ENCODE measurements at regions not wholly inside any gene's neighbourhood (a gene's known extent, or its start where the extent isn't known, plus 50 kb on each side); places are given as distances from the start of the nearest gene placed in this dataset.

GRCh38 chr9:1198085-1198484, 147.9 kb downstream of the DMRT2 start:
- DNase-seq (ENCODE audit: low read depth), result no peak
- no peak overlapping the region for H3K4me3 ChIP-seq (ENCODE audit: low read depth, low read length)

GRCh38 chr9:1200847-1201251, 150.7 kb downstream of the DMRT2 start:
- DNase-seq (ENCODE audit: low read depth), result peak; percentile 45
- no peak overlapping the region for H3K4me3 ChIP-seq (ENCODE audit: low read depth, low read length)

DNA sequence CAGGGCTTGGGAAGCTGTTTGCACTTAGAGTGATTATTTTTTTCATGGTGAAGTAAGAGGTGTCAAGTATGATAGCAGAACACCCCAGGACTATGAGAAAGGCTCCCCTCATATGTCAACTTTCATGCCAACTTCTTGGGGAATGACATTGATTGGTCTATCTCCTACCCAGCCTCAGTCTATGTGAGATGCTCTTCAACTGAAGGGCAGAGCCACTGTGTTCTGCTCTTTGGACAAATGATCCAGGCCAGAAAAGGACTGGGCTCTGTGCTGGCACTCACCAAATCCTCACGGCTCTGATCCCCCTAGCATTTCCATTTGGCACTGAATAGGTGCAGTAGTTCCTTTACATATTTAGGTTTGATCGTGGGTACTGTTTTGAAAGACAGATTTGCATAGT, 151.1 kb downstream of the DMRT2 start:
- no peak overlapping the region for H3K4me3 ChIP-seq (ENCODE audit: low read depth, low read length)
- DNase-seq (ENCODE audit: low read depth), result no peak

DNA sequence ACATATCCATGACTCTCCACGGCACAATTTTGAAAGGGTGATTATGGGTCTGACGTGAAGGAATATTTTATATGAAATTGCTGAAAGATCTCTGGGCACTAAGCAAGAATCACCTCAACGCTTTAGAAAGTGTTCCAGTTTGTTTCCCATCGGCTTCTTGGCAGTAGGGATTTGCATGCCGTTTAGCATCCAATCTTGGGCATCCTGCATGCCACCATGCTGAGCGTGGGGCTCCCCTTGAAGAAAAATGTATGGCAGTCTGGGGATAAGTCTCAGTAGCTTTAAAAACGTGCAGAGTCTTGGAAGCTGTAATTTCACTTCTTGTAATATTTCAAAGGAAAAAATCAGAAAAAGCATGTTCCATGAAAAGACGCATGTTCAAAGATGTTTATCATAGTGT, 151.7 kb downstream of the DMRT2 start:
- H3K4me3 ChIP-seq (ENCODE audit: low read depth, low read length), result no peak overlapping the region
- DNase-seq (ENCODE audit: low read depth), result no peak

DNA sequence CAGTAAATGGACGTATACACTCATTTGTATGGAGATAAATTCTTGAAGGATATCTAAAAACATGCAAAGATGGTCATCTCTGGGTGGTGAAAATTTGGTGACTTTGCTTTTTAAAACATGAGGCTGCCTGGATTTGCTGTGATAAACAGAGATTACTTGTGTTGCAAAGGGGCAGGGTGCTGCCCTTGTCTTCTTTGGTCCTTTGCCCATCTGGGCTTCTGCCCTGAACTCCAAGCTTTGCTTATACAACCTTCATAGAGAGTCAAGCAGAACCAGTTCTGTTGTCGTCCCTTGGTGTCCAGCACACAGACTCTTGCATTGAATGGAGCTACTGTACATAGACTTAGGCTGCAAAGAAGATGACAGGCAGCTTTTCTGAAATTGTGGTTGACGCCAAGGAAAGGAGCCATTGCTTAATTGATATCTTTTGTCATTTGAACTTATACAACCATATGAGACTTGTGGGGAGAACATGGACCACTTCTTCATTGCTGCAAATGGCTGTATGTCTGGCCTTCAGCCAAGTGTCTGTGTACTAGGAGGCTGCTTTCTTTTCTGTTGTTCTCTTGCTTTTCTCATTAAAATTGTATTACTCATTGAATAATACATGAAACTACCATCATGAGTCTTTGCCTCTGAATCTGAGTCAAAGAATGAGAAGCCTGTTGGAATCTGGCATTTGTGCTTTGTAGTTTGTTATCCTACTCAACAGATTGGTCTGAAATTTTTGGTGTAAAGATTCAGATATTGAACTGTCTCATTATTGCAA, 152.5 kb downstream of the DMRT2 start:
- no peak for DNase-seq (ENCODE audit: low read depth)
- no peak overlapping the region for H3K4me3 ChIP-seq (ENCODE audit: low read depth, low read length)

DNA sequence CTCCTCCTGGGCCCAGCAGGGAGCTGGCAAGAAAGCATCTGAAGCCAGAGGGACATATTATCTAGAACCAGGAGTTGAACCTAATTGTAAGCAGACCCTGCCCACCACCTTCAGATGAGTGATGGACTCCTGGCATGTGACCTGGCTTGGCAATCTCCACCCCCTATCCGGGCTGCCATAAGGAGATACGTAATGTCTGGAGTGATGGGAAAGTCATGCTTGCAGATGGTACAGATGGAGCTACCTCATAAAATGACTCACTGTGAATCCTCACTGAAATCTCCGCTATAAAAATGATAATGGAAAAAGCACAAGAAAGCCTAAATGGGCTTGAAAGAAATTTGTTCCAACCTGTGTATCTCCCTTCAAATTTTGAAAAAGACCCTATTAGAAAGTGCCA, 157.5 kb downstream of the DMRT2 start:
- peak overlapping the region; percentile 7 for H3K4me3 ChIP-seq (ENCODE audit: low read depth, low read length)
- peak; percentile 90 for DNase-seq (ENCODE audit: low read depth)

DNA sequence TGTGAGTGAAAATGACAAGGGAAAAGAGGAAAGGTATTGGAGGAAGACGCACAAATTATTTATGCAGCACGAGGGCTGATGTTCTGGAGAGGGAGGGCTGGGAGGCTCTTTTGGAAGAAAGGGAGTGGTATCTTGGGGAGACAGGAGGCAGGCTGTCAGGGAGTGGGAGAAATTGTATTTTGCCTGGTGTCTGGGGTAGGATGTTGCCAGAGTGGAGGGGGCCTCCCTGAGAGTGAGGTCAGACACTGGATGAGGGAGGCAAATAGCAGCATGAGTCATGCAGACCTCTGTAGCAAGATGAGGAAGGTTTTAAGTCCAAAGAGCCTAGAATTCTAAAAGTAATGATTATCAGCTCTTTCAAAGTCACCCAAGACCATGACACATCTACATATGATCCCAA, 158.0 kb downstream of the DMRT2 start:
- peak; percentile 90 for DNase-seq (ENCODE audit: low read depth)

DNA sequence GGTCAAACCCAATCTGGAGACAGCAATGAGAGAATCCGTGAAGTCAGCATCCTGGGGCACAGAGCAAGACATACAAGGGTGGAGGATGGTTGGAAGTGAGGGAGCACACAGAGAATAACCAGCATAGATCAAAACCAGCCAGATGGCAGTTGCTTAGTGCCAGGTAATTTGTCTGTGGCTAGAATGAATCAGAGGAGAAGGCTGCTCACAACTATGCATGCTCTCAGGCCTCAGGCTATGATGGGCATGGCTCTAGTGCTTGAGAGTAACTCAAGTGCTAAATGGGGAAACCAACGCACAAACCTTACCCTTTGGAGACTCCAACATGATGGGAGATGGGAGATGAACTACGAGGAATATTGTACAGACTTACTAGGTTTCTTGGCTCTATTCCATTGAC, 160.8 kb downstream of the DMRT2 start:
- no peak for DNase-seq (ENCODE audit: low read depth)
- no peak overlapping the region for H3K4me3 ChIP-seq (ENCODE audit: low read depth, low read length)

More for the DNA sequence above, 158.0 kb downstream of the DMRT2 start:
- peak overlapping the region; percentile 7 for H3K4me3 ChIP-seq (ENCODE audit: low read depth, low read length)

DNA sequence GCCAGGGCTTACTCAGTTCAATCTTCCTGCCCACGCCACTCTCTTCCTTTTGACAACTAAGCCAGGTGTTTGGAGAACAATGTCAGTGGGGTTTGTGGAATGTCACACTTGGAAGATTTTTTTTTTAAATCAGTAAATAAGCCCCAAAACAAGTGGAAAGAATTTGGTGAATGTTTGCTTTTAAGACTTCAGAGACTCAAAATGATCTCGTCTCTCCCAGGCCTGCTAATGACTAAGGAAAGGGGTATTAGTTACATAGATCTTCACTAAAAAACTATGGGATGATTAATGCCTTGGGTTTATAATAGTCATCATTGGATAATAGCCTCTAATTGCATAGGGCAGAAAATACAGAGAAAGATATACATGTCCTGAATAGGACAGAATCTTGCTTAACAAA, 166.4 kb downstream of the DMRT2 start:
- H3K4me3 ChIP-seq (ENCODE audit: low read depth, low read length), result no peak overlapping the region
- no peak for DNase-seq (ENCODE audit: low read depth)

GRCh38 chr9:1217076-1217475, 166.9 kb downstream of the DMRT2 start:
- no peak for DNase-seq (ENCODE audit: low read depth)
- no peak overlapping the region for H3K4me3 ChIP-seq (ENCODE audit: low read depth, low read length)

- no peak for DNase-seq (ENCODE audit: low read depth)
- no peak overlapping the region for H3K4me3 ChIP-seq (ENCODE audit: low read depth, low read length)
Observed at GRCh38 chr9:1219284-1219683, 169.1 kb downstream of the DMRT2 start.

DNA sequence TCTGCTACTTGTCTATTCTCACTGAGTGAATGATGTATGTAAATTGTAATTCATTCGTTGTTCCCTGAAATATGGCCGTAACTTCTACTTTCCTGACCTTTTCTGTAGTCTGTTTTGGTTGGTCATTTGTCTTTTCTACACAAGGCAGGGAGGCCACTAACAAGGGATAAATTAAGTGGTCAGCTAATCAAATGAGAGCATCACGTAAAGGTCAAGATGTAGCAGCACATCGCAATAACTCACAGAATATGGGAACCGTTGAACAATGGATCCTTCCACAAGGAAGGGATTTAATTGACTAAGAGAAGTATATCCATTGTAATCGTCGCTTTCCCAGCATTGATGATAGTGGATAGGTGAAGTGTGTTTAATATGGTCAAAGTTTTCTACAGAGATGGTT, 171.1 kb downstream of the DMRT2 start:
- DNase-seq (ENCODE audit: low read depth), result no peak
- no peak overlapping the region for H3K4me3 ChIP-seq (ENCODE audit: low read depth, low read length)

DNA sequence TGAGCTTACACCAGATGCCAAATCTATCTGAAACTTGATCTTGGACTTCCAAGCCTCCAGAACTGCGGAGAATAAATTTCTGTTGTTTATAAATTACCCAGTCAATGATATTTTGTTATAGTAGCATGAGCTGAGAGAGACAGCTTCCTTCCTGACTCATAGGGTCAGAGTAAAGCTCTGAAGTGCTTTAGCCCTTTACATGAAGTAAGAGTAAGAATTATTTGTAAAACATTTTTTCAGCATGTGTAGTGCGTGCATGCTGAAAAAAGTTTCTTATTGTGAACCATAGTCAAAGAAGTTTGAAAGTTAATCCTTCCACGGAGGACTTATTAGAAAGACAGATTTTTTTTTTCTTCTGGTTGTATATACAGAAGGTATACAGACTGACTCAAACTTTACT, 172.4 kb downstream of the DMRT2 start:
- H3K4me3 ChIP-seq (ENCODE audit: low read depth, low read length), result no peak overlapping the region
- no peak for DNase-seq (ENCODE audit: low read depth)

DNA sequence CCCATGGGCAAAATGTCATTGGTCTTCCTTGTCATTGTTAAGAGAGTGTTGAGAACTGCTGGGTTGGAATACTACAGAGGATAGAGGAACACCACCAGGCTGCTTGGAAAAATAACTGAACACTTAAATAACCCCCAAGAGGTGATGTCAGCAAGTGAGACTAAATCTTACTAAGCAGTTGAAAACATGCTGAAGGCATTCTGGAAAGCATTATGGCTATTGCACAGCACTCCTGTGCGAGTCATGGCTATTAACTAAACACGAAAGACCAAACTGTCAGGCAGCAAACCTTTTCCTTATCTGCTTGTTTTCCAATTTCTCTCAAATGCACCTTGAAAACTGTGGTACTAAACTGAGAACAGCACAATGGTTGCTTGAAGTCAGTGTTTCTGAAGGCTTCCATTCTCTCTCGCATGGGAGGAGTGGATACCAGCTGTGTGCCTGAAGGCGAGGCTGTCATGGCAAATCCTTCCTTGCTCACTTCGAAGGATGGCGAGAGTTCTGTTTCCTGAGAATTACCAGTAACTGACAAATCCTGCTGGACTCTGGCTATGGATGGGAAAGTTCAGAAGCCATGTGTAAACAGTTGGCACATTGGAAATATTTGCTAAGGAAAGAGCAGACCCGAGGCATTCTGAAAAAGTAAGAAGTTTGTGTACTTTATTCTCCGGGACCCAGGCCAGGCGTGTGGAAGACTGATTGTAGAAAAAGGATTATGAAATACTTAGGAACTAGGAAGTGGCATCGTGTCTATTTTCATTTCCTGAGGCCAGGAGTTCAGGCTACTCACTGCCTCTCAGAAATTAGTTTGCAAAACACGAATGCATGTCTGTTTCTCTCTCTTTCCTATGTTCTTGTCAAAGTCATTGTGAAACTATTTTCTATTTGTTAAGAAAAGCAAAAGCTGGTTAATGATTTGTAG, 182.1 kb downstream of the DMRT2 start:
- peak; percentile 83 for DNase-seq (ENCODE audit: low read depth)
- peak overlapping the region; percentile 7 for H3K4me3 ChIP-seq (ENCODE audit: low read depth, low read length)

- DNase-seq (ENCODE audit: low read depth), result no peak
Observed at GRCh38 chr9:1233568-1233967, 183.4 kb downstream of the DMRT2 start.

DNA sequence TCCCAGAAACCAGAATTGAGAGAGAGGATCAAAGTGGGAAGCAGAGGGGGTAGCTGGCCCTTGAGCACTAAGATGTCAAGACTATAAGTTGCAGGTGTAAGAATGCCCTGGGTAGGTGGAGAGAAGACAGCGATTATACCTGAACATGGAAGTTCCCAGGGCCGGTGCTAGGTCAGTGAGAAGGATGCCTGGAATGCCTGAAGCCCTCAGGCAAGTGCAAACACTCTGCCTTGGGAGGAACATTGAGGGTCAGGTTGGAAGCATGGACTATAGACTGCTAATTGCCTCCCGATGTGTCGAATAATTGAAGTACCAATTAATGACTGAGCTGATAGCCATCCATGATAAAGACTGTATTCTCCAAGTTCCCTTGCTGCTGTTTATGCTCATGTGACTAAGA, 185.5 kb downstream of the DMRT2 start:
- DNase-seq (ENCODE audit: low read depth), result no peak
- H3K4me3 ChIP-seq (ENCODE audit: low read depth, low read length), result no peak overlapping the region

More at GRCh38 chr9:1233568-1233967, 183.4 kb downstream of the DMRT2 start:
- H3K4me3 ChIP-seq (ENCODE audit: low read depth, low read length), result no peak overlapping the region

GRCh38 chr9:1236061-1236460, 185.9 kb downstream of the DMRT2 start:
- DNase-seq (ENCODE audit: low read depth), result no peak
- no peak overlapping the region for H3K4me3 ChIP-seq (ENCODE audit: low read depth, low read length)

GRCh38 chr9:1238407-1238806, 188.2 kb downstream of the DMRT2 start:
- no peak overlapping the region for H3K4me3 ChIP-seq (ENCODE audit: low read depth, low read length)
- no peak for DNase-seq (ENCODE audit: low read depth)

DNA sequence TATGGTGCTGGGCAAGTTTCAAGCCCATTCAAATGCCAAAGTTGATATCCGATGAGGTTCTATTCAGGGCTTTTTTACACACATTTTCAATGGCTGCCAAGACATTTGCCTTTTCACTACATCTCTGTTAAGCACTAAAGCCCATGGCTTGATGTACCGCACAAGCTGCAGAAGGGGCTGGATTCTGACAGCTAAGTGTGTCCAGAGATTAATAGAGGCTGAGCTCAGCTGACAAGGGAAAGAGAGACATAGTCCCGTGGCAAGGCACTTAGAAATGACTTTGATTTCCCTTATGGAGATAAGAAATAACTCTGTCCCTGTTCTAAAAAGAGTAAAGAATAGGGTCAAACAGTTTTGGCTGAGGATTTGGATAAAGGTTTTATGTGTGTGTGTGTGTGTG, 198.6 kb downstream of the DMRT2 start:
- no peak for DNase-seq (ENCODE audit: low read depth)
- H3K4me3 ChIP-seq (ENCODE audit: low read depth, low read length), result no peak overlapping the region

- DNase-seq (ENCODE audit: low read depth), result no peak
- H3K4me3 ChIP-seq (ENCODE audit: low read depth, low read length), result no peak overlapping the region
Observed at GRCh38 chr9:1253064-1253979, 203.2 kb downstream of the DMRT2 start.

All from skeletal muscle cell (primary cell).